ENCODE measurements at regions not wholly inside any gene's neighbourhood (a gene's known extent, or its start where the extent isn't known, plus 50 kb on each side); places are given as distances from the start of the nearest gene placed in this dataset.

- TF ChIP-seq CTCF (IDR thresholded peaks at IDR 0.05; ENCODE audit: borderline replicate concordance, extremely low read depth, low read length, poor library complexity, severe bottlenecking) = no peak
- no peak for TF ChIP-seq EZH2 (IDR thresholded peaks at IDR 0.05; ENCODE audit: borderline replicate concordance, low read depth, low read length, severe bottlenecking)
These were observed 112.3 kb downstream of the ERMARD start for GRCh38 chr6:169863710-169864109.

Data from DND-41 (cell line).